HepG2 (cell line): ENCODE measurements at regions not wholly inside any gene's neighbourhood (a gene's known extent, or its start where the extent isn't known, plus 50 kb on each side); places are given as distances from the start of the nearest gene placed in this dataset.

ENCODE experiments used
- ATAC-seq: fragments of 200-7000 bp; cut with Tn5 transposase; 3 replicates; pipeline ENCODE4 v1.9.1; 2020; ENCODE audit warnings: mild to moderate bottlenecking, moderate library complexity
- BruUV-seq: library from RNA; stranded (reverse); fragments of 400-500 nt; replicated peaks from 2 replicates; lab custom pipeline; 2021; lab: Mats Ljungman, UMichigan
- CTCF ChIA-PET: fragments of 300-600 bp; formaldehyde crosslinking; extraction: SDS; loops from one replicate; lab custom pipeline; 2021; ENCODE audit warnings: low total read pairs, inconsistent platforms, low intra/inter-chr PET ratio; lab: Yijun Ruan, JAX
- POLR2A ChIA-PET: fragments of 350-600 bp; sonication (Branson Sonifier 250); formaldehyde crosslinking; loops from one replicate; lab custom pipeline; 2020; ENCODE audit warnings: antibody characterized with exemption, inconsistent platforms; lab: Yijun Ruan, JAX
- DNase-seq: peaks from one replicate; pipeline ENCODE4 v3.0.0-alpha.2; 2015; ENCODE audit warnings: low spot score
- FAIRE-seq: peaks from 3 replicates; lab custom pipeline; 2011; peaks lifted over from hg19 to GRCh38; lab: Jason Lieb, UNC
- H2AFZ ChIP-seq: one replicate; pipeline ENCODE4 v1.6.1; 2011; ENCODE audit warnings: low read length, inconsistent platforms
- H3K27ac ChIP-seq: fragments of 300-600 bp; 3 replicates; pipeline ENCODE4 v1.8.0; 2011; ENCODE audit warnings: mixed run types, mild to moderate bottlenecking, mixed read lengths, low read length, inconsistent platforms; ENCODE audit not compliant: insufficient read depth; ENCODE audit errors: extremely low read length
- H3K27me3 ChIP-seq, 2 experiments: fragments of 200-600 bp in 1 of 2; 2 replicates in 1 of 2; 3 replicates in 1 of 2; pipeline versions ENCODE4 v1.6.0 to v1.8.0; 2011; ENCODE audit warnings: low read length in 2 of 2, mild to moderate bottlenecking in 2 of 2, moderate library complexity in 2 of 2, inconsistent platforms in 1 of 2; ENCODE audit not compliant: insufficient read depth in 2 of 2, control insufficient read depth in 1 of 2
- H3K36me3 ChIP-seq, 2 experiments: fragments of 200-600 bp in 1 of 2; replicated peaks in 1 of 2; 2 replicates in 1 of 2; 3 replicates in 1 of 2; pipeline versions ENCODE4 v1.5.1 to v1.8.0; 2011; ENCODE audit warnings: low read length in 2 of 2, inconsistent platforms in 1 of 2; ENCODE audit not compliant: insufficient read depth in 2 of 2, control insufficient read depth in 1 of 2
- H3K4me1 ChIP-seq: 2 replicates; pipeline ENCODE4 v1.5.1; 2012; ENCODE audit warnings: low read length, inconsistent platforms; ENCODE audit not compliant: insufficient read depth
- H3K4me2 ChIP-seq: 2 replicates; pipeline ENCODE4 v1.6.0; 2011; ENCODE audit warnings: low read depth, low read length, inconsistent platforms
- H3K4me3 ChIP-seq, 3 experiments: fragments of 200-600 bp in 1 of 3; sonication (generic), shearing (Covaris generic) in 1 of 3; replicated peaks in 1 of 3; 2 replicates each; pipeline ENCODE4 v1.5.1; 2011 to 2016; ENCODE audit warnings: low read length in 3 of 3, inconsistent platforms in 2 of 3, low read depth in 2 of 3, mild to moderate bottlenecking in 2 of 3, control low read depth in 1 of 3, mixed read lengths in 1 of 3; ENCODE audit not compliant: insufficient read depth in 1 of 3
- H3K79me2 ChIP-seq: one replicate; pipeline ENCODE4 v1.6.1; 2011; ENCODE audit warnings: low read length, inconsistent platforms; ENCODE audit not compliant: insufficient read depth
- H3K9ac ChIP-seq: 2 replicates; pipeline ENCODE4 v1.6.0; 2011; ENCODE audit warnings: mild to moderate bottlenecking, low read depth, low read length, inconsistent platforms; ENCODE audit not compliant: insufficient read depth
- H3K9me3 ChIP-seq: 2 replicates; pipeline ENCODE4 v1.5.1; 2012; ENCODE audit warnings: mild to moderate bottlenecking, low read length
- H4K20me1 ChIP-seq: 2 replicates; pipeline ENCODE4 v1.6.0; 2011; ENCODE audit warnings: inconsistent platforms, mild to moderate bottlenecking, low read length, moderate library complexity; ENCODE audit not compliant: insufficient read depth
- CBX1 ChIP-seq: IDR thresholded peaks from one replicate; pipeline ENCODE4 v1.6.1; 2016; ENCODE audit warnings: antibody characterized with exemption, low read depth
- ZNF160 ChIP-seq: sonication (generic); formaldehyde crosslinking; IDR thresholded peaks from 2 replicates; pipeline ENCODE4 v1.8.0; 2022; ENCODE audit warnings: mild to moderate bottlenecking, inconsistent platforms, missing genetic modification reagents
- ZNF225 ChIP-seq: sonication (generic); formaldehyde crosslinking; IDR thresholded peaks from 2 replicates; pipeline ENCODE4 v1.4.0; 2020; ENCODE audit warnings: mild to moderate bottlenecking, missing genetic modification reagents
- WGBS: methylation state at CpG from one replicate; pipeline ENCODE4 v1.1.6; 2017; ENCODE audit warnings: low lambda C conversion rate; 5-methylcytosine and 5-hydroxymethylcytosine counted together
- in situ Hi-C: cut with HindIII; loops from 2 replicates; pipeline ENCODE4 v1.10.0; 2017; ENCODE audit warnings: low pct_unique_long_range_greater_than_20kb; ENCODE audit not compliant: extremely low pct_ligation_motif_present
- intact Hi-C: fragments of 100-400 bp; cut with micrococcal nuclease; formaldehyde crosslinking; loops from one replicate; pipeline ENCODE4 v1.10.0; 2022; ENCODE audit not compliant: unreplicated experiment
- TF ChIP-seq, protein P1 (sequence below): sonication (generic); formaldehyde crosslinking; IDR thresholded peaks from 2 replicates; pipeline ENCODE4 v1.5.0; 2020; ENCODE audit warnings: mild to moderate bottlenecking, missing genetic modification reagents
- TF ChIP-seq, protein P2 (sequence below): sonication (generic); formaldehyde crosslinking; IDR thresholded peaks from 2 replicates; pipeline ENCODE4 v1.4.0; 2020; ENCODE audit warnings: mild to moderate bottlenecking, missing genetic modification reagents
- TF ChIP-seq, protein P3 (sequence below): sonication (generic); formaldehyde crosslinking; IDR thresholded peaks from 2 replicates; pipeline ENCODE4 v1.5.0; 2020; ENCODE audit warnings: mild to moderate bottlenecking, missing genetic modification reagents

DNA sequence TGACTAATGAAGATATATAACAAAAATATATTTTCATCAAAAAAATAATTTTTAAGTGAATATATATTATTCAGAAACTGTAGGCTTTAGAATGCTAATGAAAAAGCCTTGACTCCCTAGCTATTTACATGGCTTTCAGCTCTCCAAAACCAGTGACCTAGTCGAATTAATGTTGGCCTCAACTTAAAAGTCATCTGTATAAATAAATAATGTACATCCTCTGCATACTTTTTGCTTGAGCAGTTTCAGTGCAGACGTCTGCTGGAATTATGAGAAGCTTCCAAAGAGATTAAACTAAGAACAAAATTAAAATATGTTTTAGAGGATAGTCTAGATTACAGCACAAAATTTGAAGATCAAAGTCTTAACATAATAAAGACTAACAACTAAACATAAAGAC is 520.4 kb upstream of the ALCAM start:
- DNase-seq: no peak
- no peaks in the 10 kb centered on the region for H3K79me2 ChIP-seq
- TF ChIP-seq, protein P1, sequence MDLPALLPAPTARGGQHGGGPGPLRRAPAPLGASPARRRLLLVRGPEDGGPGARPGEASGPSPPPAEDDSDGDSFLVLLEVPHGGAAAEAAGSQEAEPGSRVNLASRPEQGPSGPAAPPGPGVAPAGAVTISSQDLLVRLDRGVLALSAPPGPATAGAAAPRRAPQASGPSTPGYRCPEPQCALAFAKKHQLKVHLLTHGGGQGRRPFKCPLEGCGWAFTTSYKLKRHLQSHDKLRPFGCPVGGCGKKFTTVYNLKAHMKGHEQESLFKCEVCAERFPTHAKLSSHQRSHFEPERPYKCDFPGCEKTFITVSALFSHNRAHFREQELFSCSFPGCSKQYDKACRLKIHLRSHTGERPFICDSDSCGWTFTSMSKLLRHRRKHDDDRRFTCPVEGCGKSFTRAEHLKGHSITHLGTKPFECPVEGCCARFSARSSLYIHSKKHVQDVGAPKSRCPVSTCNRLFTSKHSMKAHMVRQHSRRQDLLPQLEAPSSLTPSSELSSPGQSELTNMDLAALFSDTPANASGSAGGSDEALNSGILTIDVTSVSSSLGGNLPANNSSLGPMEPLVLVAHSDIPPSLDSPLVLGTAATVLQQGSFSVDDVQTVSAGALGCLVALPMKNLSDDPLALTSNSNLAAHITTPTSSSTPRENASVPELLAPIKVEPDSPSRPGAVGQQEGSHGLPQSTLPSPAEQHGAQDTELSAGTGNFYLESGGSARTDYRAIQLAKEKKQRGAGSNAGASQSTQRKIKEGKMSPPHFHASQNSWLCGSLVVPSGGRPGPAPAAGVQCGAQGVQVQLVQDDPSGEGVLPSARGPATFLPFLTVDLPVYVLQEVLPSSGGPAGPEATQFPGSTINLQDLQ (CRISPR knock-in tag): no peak
- TF ChIP-seq CBX1 (no peak), ZNF225 (CRISPR knock-in tag) (no peak), ZNF160 (no peak)
- TF ChIP-seq, protein P2, sequence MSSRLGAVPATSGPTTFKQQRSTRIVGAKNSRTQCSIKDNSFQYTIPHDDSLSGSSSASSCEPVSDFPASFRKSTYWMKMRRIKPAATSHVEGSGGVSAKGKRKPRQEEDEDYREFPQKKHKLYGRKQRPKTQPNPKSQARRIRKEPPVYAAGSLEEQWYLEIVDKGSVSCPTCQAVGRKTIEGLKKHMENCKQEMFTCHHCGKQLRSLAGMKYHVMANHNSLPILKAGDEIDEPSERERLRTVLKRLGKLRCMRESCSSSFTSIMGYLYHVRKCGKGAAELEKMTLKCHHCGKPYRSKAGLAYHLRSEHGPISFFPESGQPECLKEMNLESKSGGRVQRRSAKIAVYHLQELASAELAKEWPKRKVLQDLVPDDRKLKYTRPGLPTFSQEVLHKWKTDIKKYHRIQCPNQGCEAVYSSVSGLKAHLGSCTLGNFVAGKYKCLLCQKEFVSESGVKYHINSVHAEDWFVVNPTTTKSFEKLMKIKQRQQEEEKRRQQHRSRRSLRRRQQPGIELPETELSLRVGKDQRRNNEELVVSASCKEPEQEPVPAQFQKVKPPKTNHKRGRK: no peak
- TF ChIP-seq, protein P3, sequence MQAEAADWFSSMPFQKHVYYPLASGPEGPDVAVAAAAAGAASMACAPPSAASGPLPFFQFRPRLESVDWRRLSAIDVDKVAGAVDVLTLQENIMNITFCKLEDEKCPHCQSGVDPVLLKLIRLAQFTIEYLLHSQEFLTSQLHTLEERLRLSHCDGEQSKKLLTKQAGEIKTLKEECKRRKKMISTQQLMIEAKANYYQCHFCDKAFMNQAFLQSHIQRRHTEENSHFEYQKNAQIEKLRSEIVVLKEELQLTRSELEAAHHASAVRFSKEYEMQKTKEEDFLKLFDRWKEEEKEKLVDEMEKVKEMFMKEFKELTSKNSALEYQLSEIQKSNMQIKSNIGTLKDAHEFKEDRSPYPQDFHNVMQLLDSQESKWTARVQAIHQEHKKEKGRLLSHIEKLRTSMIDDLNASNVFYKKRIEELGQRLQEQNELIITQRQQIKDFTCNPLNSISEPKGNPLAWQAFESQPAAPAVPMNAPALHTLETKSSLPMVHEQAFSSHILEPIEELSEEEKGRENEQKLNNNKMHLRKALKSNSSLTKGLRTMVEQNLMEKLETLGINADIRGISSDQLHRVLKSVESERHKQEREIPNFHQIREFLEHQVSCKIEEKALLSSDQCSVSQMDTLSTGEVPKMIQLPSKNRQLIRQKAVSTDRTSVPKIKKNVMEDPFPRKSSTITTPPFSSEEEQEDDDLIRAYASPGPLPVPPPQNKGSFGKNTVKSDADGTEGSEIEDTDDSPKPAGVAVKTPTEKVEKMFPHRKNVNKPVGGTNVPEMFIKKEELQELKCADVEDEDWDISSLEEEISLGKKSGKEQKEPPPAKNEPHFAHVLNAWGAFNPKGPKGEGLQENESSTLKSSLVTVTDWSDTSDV (CRISPR knock-in tag): no peak
- TF ChIP-seq, all 625 proteins: peak for 0
- no peak for ATAC-seq
- Histone ChIP-seq H4K20me1 (no peaks in the 10 kb centered on the region), H3K4me3 (no peak overlapping the region), H3K36me3 (no peaks in the 10 kb centered on the region), H3K4me1 (no peaks in the 10 kb centered on the region), H3K9me3 (peaks cover 8% of the 10 kb centered on the region; the same call in 1 of the 2 replicates), H2AFZ (no peak overlapping the region), H3K27ac (no peak overlapping the region), H3K27me3 (no peaks in the 10 kb centered on the region), H3K9ac (no peak overlapping the region), H3K4me2 (no peak overlapping the region)
- no peak for FAIRE-seq
- BruUV-seq: no TSS peak
- CTCF ChIA-PET: no interaction called here
- in situ Hi-C loops: no loop called here
- POLR2A ChIA-PET: no interaction called here
- 0% methylated on average over 2 of the region's 2 CpGs for WGBS
- intact Hi-C loops: no loop called here
